ENCODE measurements at regions not wholly inside any gene's neighbourhood (a gene's known extent, or its start where the extent isn't known, plus 50 kb on each side); places are given as distances from the start of the nearest gene placed in this dataset.

- TF ChIP-seq PATZ1 (CRISPR knock-in tag; IDR thresholded peaks at IDR 0.05; ENCODE audit: borderline replicate concordance): no peak
- no peak for TF ChIP-seq RARB (CRISPR knock-in tag; IDR thresholded peaks at IDR 0.05)
- TF ChIP-seq ZNF565 (CRISPR knock-in tag; conservative IDR thresholded peaks at IDR 0.05; ENCODE audit: low read depth): no peak
- TF ChIP-seq ZC3H10 (CRISPR knock-in tag; IDR thresholded peaks at IDR 0.05): no peak
- no peak for TF ChIP-seq ISL1 (CRISPR knock-in tag; IDR thresholded peaks at IDR 0.05)
- no peak for TF ChIP-seq TOX (CRISPR knock-in tag; IDR thresholded peaks at IDR 0.05; ENCODE audit: borderline replicate concordance)
- TF ChIP-seq ZNF8 (CRISPR knock-in tag; IDR thresholded peaks at IDR 0.05): no peak
- TF ChIP-seq ZFP30 (CRISPR knock-in tag; IDR thresholded peaks at IDR 0.05): no peak
- ATAC-seq: no peak
Measured at GRCh38 chr17:53662608-53663007, 160.1 kb upstream of the KIF2B start.

- no peak for TF ChIP-seq CSDC2 (CRISPR knock-in tag; IDR thresholded peaks at IDR 0.05)
- TF ChIP-seq RARB (CRISPR knock-in tag; IDR thresholded peaks at IDR 0.05): no peak
- no peak for TF ChIP-seq ZNF565 (CRISPR knock-in tag; conservative IDR thresholded peaks at IDR 0.05; ENCODE audit: low read depth)
- no peak for TF ChIP-seq TSHZ2 (CRISPR knock-in tag; IDR thresholded peaks at IDR 0.05)
- no peak for TF ChIP-seq POU6F1 (CRISPR knock-in tag; IDR thresholded peaks at IDR 0.05; ENCODE audit: borderline replicate concordance, low read depth)
- no peak for TF ChIP-seq ZC3H10 (CRISPR knock-in tag; IDR thresholded peaks at IDR 0.05)
- ATAC-seq: no peak
Measured at GRCh38 chr17:53659181-53659580, 163.5 kb upstream of the KIF2B start.

GRCh38 chr17:53655591-53655990 is 167.1 kb upstream of the KIF2B start:
- TF ChIP-seq GLIS3 (CRISPR knock-in tag; IDR thresholded peaks at IDR 0.05): no peak
- no peak for TF ChIP-seq TCF4 (CRISPR knock-in tag; IDR thresholded peaks at IDR 0.05; ENCODE audit: borderline replicate concordance)
- no peak for ATAC-seq

GRCh38 chr17:53649201-53649600 is 173.5 kb upstream of the KIF2B start:
- TF ChIP-seq ZC3H10 (CRISPR knock-in tag; IDR thresholded peaks at IDR 0.05): no peak
- no peak for TF ChIP-seq CSRNP3 (CRISPR knock-in tag; IDR thresholded peaks at IDR 0.05)
- no peak for TF ChIP-seq RARB (CRISPR knock-in tag; IDR thresholded peaks at IDR 0.05)
- TF ChIP-seq ZNF8 (CRISPR knock-in tag; IDR thresholded peaks at IDR 0.05): no peak
- no peak for TF ChIP-seq GLIS3 (CRISPR knock-in tag; IDR thresholded peaks at IDR 0.05)
- TF ChIP-seq ZNF565 (CRISPR knock-in tag; conservative IDR thresholded peaks at IDR 0.05; ENCODE audit: low read depth): no peak
- TF ChIP-seq ZFP30 (CRISPR knock-in tag; IDR thresholded peaks at IDR 0.05): no peak
- TF ChIP-seq POU6F1 (CRISPR knock-in tag; IDR thresholded peaks at IDR 0.05; ENCODE audit: borderline replicate concordance, low read depth): no peak
- no peak for TF ChIP-seq SNAI2 (CRISPR knock-in tag; IDR thresholded peaks at IDR 0.05)
- no peak for TF ChIP-seq OSR1 (CRISPR knock-in tag; IDR thresholded peaks at IDR 0.05)
- no peak for TF ChIP-seq TSHZ2 (CRISPR knock-in tag; IDR thresholded peaks at IDR 0.05)
- no peak for TF ChIP-seq BACH2 (CRISPR knock-in tag; IDR thresholded peaks at IDR 0.05; ENCODE audit: borderline replicate concordance)
- no peak for TF ChIP-seq ZFP3 (CRISPR knock-in tag; IDR thresholded peaks at IDR 0.05)
- no peak for TF ChIP-seq TOX (CRISPR knock-in tag; IDR thresholded peaks at IDR 0.05; ENCODE audit: borderline replicate concordance)
- TF ChIP-seq ESRRG (CRISPR knock-in tag; IDR thresholded peaks at IDR 0.05): no peak
- TF ChIP-seq TCF4 (CRISPR knock-in tag; IDR thresholded peaks at IDR 0.05; ENCODE audit: borderline replicate concordance): no peak
- TF ChIP-seq ISL1 (CRISPR knock-in tag; IDR thresholded peaks at IDR 0.05): no peak
- no peak for TF ChIP-seq PATZ1 (CRISPR knock-in tag; IDR thresholded peaks at IDR 0.05; ENCODE audit: borderline replicate concordance)
- TF ChIP-seq ARNTL (CRISPR knock-in tag; IDR thresholded peaks at IDR 0.05; ENCODE audit: borderline replicate concordance, low read depth): no peak
- ATAC-seq: no peak

All from SK-N-SH treated with all-trans-retinoic acid at 6 μM for 48 hours (cell line).